ENCODE measurements at regions not wholly inside any gene's neighbourhood (a gene's known extent, or its start where the extent isn't known, plus 50 kb on each side); places are given as distances from the start of the nearest gene placed in this dataset.

DNA sequence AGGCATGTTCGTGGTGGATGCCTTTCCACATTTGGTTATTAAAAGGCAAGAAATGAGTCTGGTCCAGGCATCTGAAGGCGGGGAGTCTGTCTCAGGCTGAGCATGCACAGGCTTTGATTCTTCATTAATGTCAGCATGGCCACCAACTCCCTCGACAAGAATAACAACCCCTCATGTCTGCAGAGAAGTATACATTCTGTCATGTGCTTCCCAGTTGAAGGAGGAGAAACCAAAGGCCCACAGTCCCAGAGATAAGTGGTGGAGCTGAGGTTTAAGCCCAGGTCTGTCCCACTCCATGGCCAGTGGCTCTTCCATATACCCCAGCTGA is 61.6 kb upstream of the LAPTM5 start:
- Histone ChIP-seq H3K27ac (ENCODE audit: low read depth) (no peak overlapping the region), H3K4me1 (ENCODE audit: insufficient read depth) (no peaks in the 10 kb centered on the region)
- 38% methylated on average over 3 of the region's 3 CpGs for WGBS

DNA sequence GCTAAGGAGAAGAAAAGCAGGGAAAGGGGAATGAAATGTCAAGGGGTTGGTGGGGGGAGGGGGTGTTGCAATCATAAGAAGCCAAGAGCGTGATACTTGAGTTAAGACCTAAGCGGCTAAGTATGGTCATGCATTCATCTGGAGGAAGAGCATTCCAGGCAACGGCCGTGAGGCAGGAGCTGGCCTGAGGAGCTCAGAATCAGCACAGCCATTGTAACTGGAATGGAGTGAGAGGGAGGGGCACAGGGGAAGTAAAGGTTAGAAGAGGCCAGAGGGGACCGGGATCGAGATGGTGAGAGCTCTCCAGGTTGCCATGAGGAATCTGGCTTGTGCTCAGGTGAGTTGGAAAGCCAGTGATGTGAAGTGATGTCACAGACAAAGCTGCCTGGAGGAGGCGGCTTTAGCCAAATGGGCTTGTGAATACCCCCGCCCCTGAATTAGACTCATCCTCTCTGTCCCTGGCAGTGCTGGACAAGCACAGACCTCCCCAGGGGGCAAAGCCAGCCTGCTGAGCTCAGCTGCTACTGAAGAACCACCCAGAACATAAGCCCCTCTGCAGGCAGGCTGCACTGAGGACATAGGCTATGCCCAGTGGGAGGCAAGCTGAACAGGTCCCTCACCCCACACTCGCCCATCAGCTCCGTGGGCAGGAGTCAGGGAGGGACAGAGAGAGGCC is 61.1 kb upstream of the LAPTM5 start:
- Histone ChIP-seq H3K4me1 (ENCODE audit: insufficient read depth) (no peaks in the 10 kb centered on the region), H3K36me3 (ENCODE audit: insufficient read depth) (no peaks in the 10 kb centered on the region), H3K27ac (ENCODE audit: low read depth) (no peak overlapping the region), H3K4me3 (ENCODE audit: low read depth, low read length) (no peak overlapping the region)
- DNase-seq (ENCODE audit: extremely low spot score): no peak
- WGBS: 44% methylated on average over 10 of the region's 10 CpGs

More for the DNA sequence above, 61.6 kb upstream of the LAPTM5 start:
- Histone ChIP-seq H3K4me3 (ENCODE audit: low read depth, low read length) (no peak overlapping the region), H3K36me3 (ENCODE audit: insufficient read depth) (no peaks in the 10 kb centered on the region)
- DNase-seq (ENCODE audit: extremely low spot score): no peak

DNA sequence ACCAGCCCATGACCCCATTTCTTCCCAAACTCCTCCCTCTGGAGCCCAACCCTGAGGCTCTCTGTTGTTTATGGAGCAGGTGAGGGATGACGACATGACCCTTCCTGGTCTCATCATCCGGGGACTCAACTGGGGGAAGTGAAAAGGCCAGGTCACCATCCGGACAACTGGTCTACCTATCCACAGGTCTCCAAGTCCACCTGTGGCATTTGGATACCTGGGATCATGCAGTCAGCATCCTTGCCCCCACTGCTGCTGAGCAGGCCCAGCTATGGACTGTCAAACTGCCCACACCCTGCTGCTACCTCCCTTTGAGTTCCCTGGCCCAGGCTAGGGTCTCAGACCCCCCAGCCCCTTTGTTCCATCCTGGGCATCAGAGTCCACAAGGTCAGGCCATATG is 60.0 kb upstream of the LAPTM5 start:
- no peak overlapping the region for H3K4me3 ChIP-seq (ENCODE audit: low read depth, low read length)
- WGBS: 81% methylated on average over 3 of the region's 3 CpGs
- no peaks in the 10 kb centered on the region for H3K4me1 ChIP-seq (ENCODE audit: insufficient read depth)
- H3K27ac ChIP-seq (ENCODE audit: low read depth): no peak overlapping the region
- H3K36me3 ChIP-seq (ENCODE audit: insufficient read depth): no peaks in the 10 kb centered on the region
- DNase-seq (ENCODE audit: extremely low spot score): no peak

DNA sequence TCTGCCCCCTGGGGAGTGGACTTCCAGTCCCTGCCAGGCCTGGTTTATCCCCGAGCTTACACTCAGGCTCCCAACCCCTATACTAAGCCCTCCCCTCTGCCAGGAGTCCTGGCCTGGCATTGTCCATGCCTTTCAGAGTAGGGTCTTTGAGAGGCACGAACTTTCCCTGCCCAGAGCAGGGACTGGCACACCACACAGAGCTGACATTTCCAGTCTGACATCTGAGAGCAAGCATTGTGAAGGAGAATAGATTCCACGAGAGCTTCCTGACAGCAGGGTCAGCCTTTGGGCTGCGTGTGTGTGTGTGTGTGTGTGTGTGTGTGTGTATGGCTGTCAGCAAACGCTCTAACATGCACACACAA is 59.5 kb upstream of the LAPTM5 start:
- 27% methylated on average over 5 of the region's 5 CpGs for WGBS
- H3K27ac ChIP-seq (ENCODE audit: low read depth): no peak overlapping the region
- no peaks in the 10 kb centered on the region for H3K4me1 ChIP-seq (ENCODE audit: insufficient read depth)

DNA sequence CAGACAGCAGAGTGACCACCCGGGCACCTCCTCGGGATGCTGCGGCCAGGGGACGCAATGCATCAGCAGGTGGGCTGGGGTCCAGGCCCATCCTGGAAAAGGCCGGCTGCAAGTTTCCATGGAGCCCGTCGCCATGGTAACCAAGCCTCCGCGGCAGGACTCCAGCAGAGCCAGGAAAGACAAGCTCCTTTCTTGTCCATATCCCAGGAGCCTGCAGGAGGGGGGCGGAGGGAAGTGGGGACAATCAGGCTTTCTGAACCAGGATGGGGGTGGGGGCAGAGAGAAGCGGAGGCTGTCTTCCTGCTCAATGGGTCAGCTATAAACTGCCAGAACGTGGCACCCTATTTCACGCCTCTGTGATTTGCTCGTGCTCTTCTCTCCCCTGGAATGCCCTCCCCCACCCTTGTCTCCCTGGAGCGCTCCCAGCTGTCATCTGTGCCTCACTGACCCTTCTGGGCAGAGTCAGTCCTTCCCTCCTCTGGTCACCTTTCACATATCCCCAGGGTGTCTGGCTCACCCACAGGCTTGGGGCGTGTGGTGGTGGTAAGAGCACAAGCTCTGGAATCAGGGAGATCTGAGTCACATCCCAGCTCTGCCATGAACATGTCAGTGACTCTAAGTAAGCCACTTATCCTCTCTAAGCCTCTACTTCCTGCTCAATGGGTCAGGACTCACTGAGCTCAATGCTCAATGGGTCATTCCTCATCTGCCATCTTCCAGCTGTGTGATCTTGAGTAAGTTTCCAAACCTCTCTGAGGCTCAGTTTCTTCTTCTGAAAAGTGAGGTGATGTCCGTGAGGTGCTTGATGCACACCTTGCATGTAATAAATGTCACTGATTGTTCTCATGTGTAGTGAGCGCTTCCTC is 58.9 kb upstream of the LAPTM5 start:
- no peak for DNase-seq (ENCODE audit: extremely low spot score)
- Histone ChIP-seq H3K36me3 (ENCODE audit: insufficient read depth) (no peaks in the 10 kb centered on the region), H3K4me1 (ENCODE audit: insufficient read depth) (no peaks in the 10 kb centered on the region), H3K27ac (ENCODE audit: low read depth) (no peak overlapping the region), H3K4me3 (ENCODE audit: low read depth, low read length) (no peak overlapping the region)
- WGBS: 12% methylated on average over 18 of the region's 18 CpGs

More for the DNA sequence above, 59.5 kb upstream of the LAPTM5 start:
- no peak for DNase-seq (ENCODE audit: extremely low spot score)
- no peak overlapping the region for H3K4me3 ChIP-seq (ENCODE audit: low read depth, low read length)
- no peaks in the 10 kb centered on the region for H3K36me3 ChIP-seq (ENCODE audit: insufficient read depth)

DNA sequence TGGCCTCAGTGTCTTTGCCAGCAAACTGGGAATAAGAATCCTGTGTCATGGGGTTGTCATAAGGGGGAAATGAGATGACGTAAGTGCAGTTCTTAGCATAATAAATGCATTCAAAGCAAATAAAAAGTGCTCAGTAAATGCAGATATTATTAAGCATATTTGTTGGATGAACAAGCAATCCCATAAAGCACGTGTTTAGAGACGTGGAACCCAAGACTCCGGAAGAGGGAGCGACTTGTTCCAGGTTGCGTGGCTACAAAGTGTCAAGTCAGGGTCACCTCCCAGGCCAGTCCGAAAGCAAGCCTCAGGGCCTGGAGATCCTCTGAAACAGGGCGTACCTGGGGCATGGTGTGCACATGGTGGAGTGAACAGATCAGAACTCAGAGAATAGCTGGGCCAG is 58.0 kb upstream of the LAPTM5 start:
- no peaks in the 10 kb centered on the region for H3K4me1 ChIP-seq (ENCODE audit: insufficient read depth)
- no peak overlapping the region for H3K27ac ChIP-seq (ENCODE audit: low read depth)
- no peaks in the 10 kb centered on the region for H3K36me3 ChIP-seq (ENCODE audit: insufficient read depth)
- H3K4me3 ChIP-seq (ENCODE audit: low read depth, low read length): no peak overlapping the region
- DNase-seq (ENCODE audit: extremely low spot score): no peak
- 84% methylated on average over 8 of the region's 8 CpGs for WGBS

DNA sequence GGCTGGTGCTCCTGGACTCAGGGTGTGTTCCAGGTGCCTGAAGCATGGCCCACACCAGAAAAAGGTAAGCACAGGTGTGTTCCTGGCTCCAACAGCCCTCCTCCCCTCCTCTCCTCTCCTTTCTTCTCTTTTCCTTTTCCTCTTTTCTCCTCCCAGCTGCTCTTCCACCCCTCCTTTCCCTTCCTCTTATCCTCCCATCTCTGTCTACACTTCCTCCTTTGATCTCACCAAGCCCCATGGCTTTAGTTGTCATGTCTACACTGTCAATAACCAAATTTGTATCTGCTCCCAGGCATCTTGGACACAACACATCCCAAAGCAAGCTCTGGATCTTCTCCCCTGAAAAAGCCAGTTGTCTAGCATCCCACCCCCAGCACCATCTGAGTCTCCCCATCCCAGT is 56.7 kb upstream of the LAPTM5 start:
- no peak for DNase-seq (ENCODE audit: extremely low spot score)
- H3K4me3 ChIP-seq (ENCODE audit: low read depth, low read length): no peak overlapping the region
- no peak overlapping the region for H3K27ac ChIP-seq (ENCODE audit: low read depth)
- no peaks in the 10 kb centered on the region for H3K36me3 ChIP-seq (ENCODE audit: insufficient read depth)
- H3K4me1 ChIP-seq (ENCODE audit: insufficient read depth): no peaks in the 10 kb centered on the region

DNA sequence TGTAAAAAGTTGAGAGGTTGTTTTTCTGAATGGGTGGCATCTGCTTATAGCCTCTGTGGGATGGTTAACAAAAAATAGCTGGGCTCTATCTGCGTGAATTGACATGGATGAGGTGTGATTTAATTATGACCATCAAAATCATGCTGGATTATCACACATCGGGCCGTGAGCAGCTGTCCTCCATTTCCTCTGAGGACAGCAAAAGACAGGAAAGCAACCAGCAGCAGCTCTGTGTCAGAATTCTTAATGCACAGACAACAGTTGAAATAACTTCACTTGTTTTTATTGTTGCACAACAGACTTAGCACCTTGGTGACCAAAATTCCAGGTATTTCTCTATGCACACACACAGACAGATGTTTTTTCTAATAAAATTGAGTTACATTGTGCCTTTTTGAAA is 54.5 kb upstream of the LAPTM5 start:
- Histone ChIP-seq H3K36me3 (ENCODE audit: insufficient read depth) (no peaks in the 10 kb centered on the region), H3K27ac (ENCODE audit: low read depth) (no peak overlapping the region), H3K4me1 (ENCODE audit: insufficient read depth) (peaks cover 2% of the 10 kb centered on the region), H3K4me3 (ENCODE audit: low read depth, low read length) (no peak overlapping the region)
- DNase-seq (ENCODE audit: extremely low spot score): no peak
- 75% methylated on average over 3 of the region's 3 CpGs for WGBS

DNA sequence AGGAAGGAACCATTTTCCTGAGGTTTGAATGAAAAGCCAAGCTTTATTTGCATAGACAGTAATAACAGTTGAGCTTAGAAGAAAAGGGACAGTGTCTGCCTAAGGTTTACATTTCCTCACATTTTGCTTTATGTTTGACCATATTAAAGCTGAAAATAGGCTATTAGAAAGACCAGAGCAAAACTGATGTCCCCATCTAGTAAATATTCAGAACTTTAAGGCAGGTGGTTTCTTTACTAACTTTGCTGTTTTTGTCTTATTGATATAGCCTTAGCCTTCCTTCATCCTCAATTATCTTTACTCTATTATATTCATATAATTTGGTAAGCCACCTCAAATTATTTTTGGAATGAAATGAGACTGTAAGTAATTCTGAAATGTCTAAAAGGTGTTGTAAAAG is 53.6 kb upstream of the LAPTM5 start:
- peaks cover 2% of the 10 kb centered on the region for H3K4me1 ChIP-seq (ENCODE audit: insufficient read depth)
- H3K36me3 ChIP-seq (ENCODE audit: insufficient read depth): no peaks in the 10 kb centered on the region
- no peak overlapping the region for H3K4me3 ChIP-seq (ENCODE audit: low read depth, low read length)
- no peak overlapping the region for H3K27ac ChIP-seq (ENCODE audit: low read depth)
- no peak for DNase-seq (ENCODE audit: extremely low spot score)

DNA sequence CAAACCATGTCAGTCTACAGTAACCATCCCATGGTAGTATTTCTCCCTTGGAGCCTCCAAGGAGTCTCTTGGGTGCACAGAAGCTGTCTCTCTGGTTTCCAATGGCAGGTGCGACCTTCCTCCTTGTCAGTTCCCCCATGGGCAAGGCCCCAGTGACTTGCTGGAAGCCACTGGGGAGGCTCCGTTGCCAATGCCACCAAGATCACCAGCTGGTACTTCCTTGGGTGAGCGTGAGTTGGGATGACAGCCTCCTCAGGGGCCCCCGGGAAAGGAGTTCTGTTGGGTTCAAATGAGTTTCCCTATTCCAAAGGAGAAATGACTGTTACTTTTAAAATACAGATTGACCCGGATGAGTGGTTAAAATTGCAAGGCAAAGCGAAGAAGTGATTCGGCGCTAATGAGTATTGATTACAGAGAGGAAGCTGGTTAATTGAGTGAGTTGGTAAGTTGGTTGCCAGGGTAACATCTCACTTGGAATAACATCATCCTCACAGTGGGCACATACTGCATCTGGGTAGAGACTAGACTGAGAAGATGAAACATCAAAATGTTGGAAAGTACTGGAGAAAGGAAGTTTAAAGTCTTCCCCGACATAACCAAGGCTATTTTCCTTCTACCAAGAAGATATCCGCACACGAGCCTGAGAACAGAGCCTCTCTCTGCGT is 53.0 kb upstream of the LAPTM5 start:
- H3K4me3 ChIP-seq (ENCODE audit: low read depth, low read length): no peak overlapping the region
- H3K27ac ChIP-seq (ENCODE audit: low read depth): no peak overlapping the region
- H3K4me1 ChIP-seq (ENCODE audit: insufficient read depth): peaks cover 2% of the 10 kb centered on the region
- no peak for DNase-seq (ENCODE audit: extremely low spot score)
- no peaks in the 10 kb centered on the region for H3K36me3 ChIP-seq (ENCODE audit: insufficient read depth)
- WGBS: 84% methylated on average over 12 of the region's 12 CpGs

DNA sequence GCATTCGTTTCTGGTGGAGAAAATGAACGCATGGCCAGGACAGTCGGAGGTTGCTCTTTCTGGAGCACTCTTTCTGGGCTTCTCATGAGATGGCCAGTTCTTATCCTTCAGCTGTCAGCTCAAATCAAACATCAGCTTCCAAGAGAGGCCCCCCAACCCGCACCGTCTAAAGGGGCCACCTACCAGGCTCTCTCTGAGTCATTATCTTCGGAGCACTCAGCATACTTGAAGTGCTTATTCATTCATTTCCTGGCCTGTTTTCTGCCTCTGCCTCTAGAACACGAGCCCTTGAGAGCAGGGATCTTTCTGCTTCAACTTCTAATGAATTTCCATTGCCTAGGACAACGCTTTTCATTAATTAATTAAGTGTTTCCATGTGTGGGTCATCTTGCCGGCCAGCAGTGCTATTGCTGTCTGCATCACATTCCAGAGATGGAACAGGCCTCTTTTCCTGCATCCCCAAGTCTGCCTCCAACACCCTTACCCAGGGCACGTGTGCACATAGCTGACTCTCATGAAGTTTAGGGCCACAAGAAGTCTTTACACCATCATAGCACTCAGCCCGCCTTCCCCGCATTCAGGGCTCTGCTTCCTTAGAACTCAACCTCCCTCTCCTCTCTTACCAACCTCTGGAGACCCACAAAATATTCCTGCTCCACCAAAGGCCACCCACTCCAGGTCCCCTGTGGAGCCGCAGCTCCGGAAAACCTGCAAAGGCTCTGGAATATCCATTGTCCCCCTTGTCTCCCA is 52.1 kb upstream of the LAPTM5 start:
- H3K4me1 ChIP-seq (ENCODE audit: insufficient read depth): peaks cover 2% of the 10 kb centered on the region
- 35% methylated on average over 14 of the region's 14 CpGs for WGBS
- DNase-seq (ENCODE audit: extremely low spot score): no peak
- no peaks in the 10 kb centered on the region for H3K36me3 ChIP-seq (ENCODE audit: insufficient read depth)
- H3K27ac ChIP-seq (ENCODE audit: low read depth): peak overlapping the region; percentile 19
- H3K4me3 ChIP-seq (ENCODE audit: low read depth, low read length): no peak overlapping the region

DNA sequence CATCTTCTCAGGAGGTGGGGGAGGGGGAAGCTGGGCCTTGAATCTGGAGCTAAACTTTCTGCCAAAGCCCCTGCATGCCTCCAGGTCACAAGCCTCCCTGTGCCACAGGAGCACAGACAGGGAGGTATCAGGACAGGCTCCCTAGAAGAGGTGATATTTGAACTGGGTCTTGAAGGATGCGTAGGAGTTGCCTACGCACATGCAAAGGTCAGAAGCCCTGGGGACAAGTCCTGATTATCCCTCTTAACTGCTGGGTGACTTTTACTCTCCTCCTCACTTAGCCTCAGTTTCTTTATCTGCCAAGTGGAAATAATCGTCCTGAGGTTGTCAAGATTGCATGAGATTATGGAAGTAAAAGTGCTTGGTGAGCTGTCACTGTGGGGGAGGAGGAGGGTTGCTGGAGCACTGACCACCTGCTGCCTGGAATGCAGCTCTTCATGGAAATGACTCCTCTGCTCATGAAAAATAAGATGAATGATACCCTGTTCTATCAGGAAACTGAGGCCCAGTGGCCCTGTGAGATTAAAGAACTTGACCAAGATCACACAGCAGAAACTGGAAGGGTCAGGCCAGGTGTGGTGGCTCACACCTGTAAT is 50.6 kb upstream of the LAPTM5 start:
- Histone ChIP-seq H3K4me1 (ENCODE audit: insufficient read depth) (peaks cover 2% of the 10 kb centered on the region), H3K27ac (ENCODE audit: low read depth) (no peak overlapping the region), H3K36me3 (ENCODE audit: insufficient read depth) (no peaks in the 10 kb centered on the region), H3K4me3 (ENCODE audit: low read depth, low read length) (no peak overlapping the region)
- WGBS: 82% methylated on average over 3 of the region's 3 CpGs
- DNase-seq (ENCODE audit: extremely low spot score): no peak

DNA sequence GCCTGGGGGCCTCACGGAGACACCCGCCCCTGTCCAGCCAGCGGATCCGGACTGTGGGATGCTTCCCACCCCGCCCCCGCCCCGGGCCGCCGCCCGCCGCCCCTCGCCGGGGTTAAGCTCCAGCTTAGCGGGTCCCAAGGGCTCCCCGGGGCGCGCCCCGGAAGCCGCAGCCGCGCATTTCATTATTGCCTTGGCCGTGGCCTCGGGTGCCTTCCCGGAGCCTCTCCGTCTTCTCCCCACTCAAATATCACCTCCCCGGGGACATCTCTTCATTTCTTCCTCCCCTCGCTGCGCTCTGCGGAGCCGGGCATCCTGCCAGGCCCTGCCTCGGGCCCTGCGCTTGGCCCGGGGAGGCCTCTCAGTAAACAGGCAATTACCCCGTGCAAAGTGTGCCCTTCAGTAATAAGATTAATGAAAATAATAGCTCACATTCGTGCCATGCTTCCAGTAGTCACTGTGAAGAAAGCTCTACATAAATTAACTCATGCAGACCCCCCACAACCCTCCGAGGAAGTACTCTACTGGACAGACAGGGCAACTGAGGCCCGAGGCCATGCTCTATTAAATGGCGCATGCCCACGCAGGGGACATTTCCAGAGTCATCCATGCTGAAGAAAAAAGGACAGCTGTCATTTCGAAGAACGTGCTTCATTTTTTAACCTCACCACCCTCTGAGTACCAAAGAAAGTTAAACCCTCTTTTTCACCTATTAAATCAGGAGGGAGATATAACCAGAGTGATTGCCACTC is 49.9 kb upstream of the LAPTM5 start:
- 20% methylated on average over 41 of the region's 41 CpGs for WGBS
- H3K36me3 ChIP-seq (ENCODE audit: insufficient read depth): no peaks in the 10 kb centered on the region
- H3K4me3 ChIP-seq (ENCODE audit: low read depth, low read length): no peak overlapping the region
- H3K4me1 ChIP-seq (ENCODE audit: insufficient read depth): peaks cover 2% of the 10 kb centered on the region
- no peak overlapping the region for H3K27ac ChIP-seq (ENCODE audit: low read depth)
- DNase-seq (ENCODE audit: extremely low spot score): no peak
